ENCODE measurements at regions not wholly inside any gene's neighbourhood (a gene's known extent, or its start where the extent isn't known, plus 50 kb on each side); places are given as distances from the start of the nearest gene placed in this dataset.
A peak's percentile ranks its signal among the peaks of the same experiment; 100 is the strongest.

DNA sequence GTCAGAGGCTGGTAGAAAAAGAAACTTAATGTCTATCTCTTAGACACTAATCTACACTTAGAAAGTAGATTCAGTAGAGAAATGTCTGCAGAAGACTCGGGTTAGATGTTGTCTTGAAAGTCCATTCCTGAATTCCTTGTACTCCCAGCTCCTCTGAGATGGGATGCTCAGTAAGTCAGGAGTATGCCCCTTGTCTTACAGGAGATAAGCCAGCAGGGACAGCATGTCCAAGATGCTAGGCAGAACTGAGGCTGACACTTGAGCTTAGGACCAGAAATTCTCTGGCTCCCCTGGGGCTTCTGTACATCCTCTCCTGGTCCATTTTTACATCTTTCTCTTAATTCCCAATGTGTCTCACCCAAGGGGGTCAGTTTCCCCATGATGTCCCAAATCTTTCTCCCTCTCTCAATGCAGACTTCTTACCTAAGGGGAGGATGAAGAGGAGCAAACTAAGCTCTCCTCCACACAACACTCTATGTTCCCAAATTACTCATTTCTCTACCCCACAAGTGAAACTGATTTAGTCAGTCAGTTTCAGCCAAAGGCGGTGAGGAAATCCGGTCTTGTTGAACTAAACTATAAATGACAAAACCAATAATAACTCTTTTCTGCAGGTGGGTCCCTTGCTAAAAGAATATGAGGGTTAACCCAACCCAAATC, 558.2 kb upstream of the DIPK2B start:
- Histone ChIP-seq H3K4me2 (ENCODE audit: insufficient read depth, insufficient read length, low read length) (no peak overlapping the region), H3K18ac (ENCODE audit: insufficient read length, low read depth, low read length) (no peak overlapping the region), H3K9ac (ENCODE audit: extremely low read depth, insufficient read length, low read length) (no peak overlapping the region), H3K23ac (ENCODE audit: insufficient read length, low read depth, low read length) (no peak overlapping the region), H3K79me2 (ENCODE audit: insufficient read depth, low read length) (peaks cover 6% of the 10 kb centered on the region; the same call in 1 of the 2 replicates), H3K14ac (ENCODE audit: insufficient read depth, low read length) (no peak overlapping the region), H4K20me1 (ENCODE audit: control insufficient read depth, insufficient read depth, insufficient read length) (no peaks in the 10 kb centered on the region), H3K4ac (ENCODE audit: low read depth, low read length) (no peak overlapping the region), H4K91ac (ENCODE audit: insufficient read length, low read depth, low read length) (no peak overlapping the region), H3K56ac (ENCODE audit: insufficient read length, low read depth, low read length) (no peak overlapping the region), H3K79me1 (ENCODE audit: insufficient read depth, low read depth, low read length, poor library complexity, severe bottlenecking) (no peaks in the 10 kb centered on the region), H2BK120ac (ENCODE audit: low read depth, low read length, poor library complexity, severe bottlenecking) (no peak overlapping the region), H4K5ac (ENCODE audit: insufficient read length, low read depth, low read length) (no peak overlapping the region), H3K23me2 (ENCODE audit: insufficient read length, low read depth, low read length, poor library complexity, severe bottlenecking) (no peaks in the 10 kb centered on the region), H2AK5ac (ENCODE audit: insufficient read length, low read length) (no peak overlapping the region), H2BK20ac (ENCODE audit: low read depth, low read length, poor library complexity, severe bottlenecking) (no peak overlapping the region), H3K4me1 (ENCODE audit: insufficient read depth, low read length) (peaks cover 3% of the 10 kb centered on the region; the same call in 1 of the 2 replicates), H3K9me3 (ENCODE audit: control insufficient read depth, low read depth, low read length) (no peaks in the 10 kb centered on the region), H2BK12ac (ENCODE audit: insufficient read length, low read depth, low read length) (no peak overlapping the region), H3T11ph (ENCODE audit: low read length) (no peak overlapping the region), H4K8ac (replicated peaks; ENCODE audit: insufficient read length, low read depth, low read length) (no peak overlapping the region), H2BK15ac (ENCODE audit: low read depth, low read length) (no peak overlapping the region), H2AFZ (ENCODE audit: low read length) (no peak overlapping the region), H3K27me3 (ENCODE audit: insufficient read depth, low read length) (no peaks in the 10 kb centered on the region), H3K27ac (ENCODE audit: insufficient read length, low read depth, low read length) (no peak overlapping the region), H2BK5ac (ENCODE audit: insufficient read length, low read length) (no peak overlapping the region)
- H3K27ac Mint-ChIP-seq = peak overlapping the region in 1 of 3 experiments; percentile 13; a peak in 2 of 7 replicates
- no peak overlapping the region for H3K4me3 Mint-ChIP-seq
- H3K4me1 Mint-ChIP-seq = peaks cover 11% of the 10 kb centered on the region in 2 experiments
- whole genome bisulfite sequencing (ENCODE audit: extremely low coverage, insufficient read length, low lambda C conversion rate) = no CpG with 5 or more reads among the region's 3 CpGs
- H3K9me3 Mint-ChIP-seq = peaks cover 23 to 40% of the 10 kb centered on the region in 2 experiments
- TF ChIP-seq, protein P1, sequence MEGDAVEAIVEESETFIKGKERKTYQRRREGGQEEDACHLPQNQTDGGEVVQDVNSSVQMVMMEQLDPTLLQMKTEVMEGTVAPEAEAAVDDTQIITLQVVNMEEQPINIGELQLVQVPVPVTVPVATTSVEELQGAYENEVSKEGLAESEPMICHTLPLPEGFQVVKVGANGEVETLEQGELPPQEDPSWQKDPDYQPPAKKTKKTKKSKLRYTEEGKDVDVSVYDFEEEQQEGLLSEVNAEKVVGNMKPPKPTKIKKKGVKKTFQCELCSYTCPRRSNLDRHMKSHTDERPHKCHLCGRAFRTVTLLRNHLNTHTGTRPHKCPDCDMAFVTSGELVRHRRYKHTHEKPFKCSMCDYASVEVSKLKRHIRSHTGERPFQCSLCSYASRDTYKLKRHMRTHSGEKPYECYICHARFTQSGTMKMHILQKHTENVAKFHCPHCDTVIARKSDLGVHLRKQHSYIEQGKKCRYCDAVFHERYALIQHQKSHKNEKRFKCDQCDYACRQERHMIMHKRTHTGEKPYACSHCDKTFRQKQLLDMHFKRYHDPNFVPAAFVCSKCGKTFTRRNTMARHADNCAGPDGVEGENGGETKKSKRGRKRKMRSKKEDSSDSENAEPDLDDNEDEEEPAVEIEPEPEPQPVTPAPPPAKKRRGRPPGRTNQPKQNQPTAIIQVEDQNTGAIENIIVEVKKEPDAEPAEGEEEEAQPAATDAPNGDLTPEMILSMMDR (conservative IDR thresholded peaks at IDR 0.05) = no peak
- DNase-seq = no peak
- peaks cover 6 to 62% (median 37%) of the 10 kb centered on the region in 3 experiments; a peak in 5 of 7 replicates for H3K36me3 Mint-ChIP-seq (ENCODE audit: insufficient read depth in 1 of 3, low read depth in 3 of 3)
- H3K27me3 Mint-ChIP-seq (ENCODE audit: low read depth) = no peaks in the 10 kb centered on the region; the same call in 1 of the 2 replicates
